ENCODE measurements at regions not wholly inside any gene's neighbourhood (a gene's known extent, or its start where the extent isn't known, plus 50 kb on each side); places are given as distances from the start of the nearest gene placed in this dataset.

DNA sequence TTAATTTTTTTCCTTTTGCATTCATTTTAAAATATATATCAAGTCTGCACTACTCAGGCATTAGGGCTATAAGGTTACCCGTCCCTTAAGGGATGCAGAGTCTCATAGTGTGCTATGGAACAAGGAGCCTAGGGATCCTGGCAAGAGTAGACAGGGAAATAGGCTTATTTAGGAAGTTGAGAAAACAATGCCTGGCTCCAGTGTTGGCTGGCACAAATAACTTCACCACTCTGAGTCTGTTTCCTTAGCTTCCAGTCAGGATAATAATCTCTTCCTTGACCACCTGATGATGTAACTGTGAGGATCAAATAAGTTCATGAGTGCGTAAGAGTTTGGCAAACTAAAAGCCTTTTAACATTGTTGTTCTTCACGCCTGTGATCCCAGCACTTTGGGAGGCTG lies 540.8 kb upstream of the IL12A start:
- no peak overlapping the region for H4K91ac ChIP-seq (ENCODE audit: low read depth, low read length, poor library complexity)
- no peak overlapping the region for H3K4ac ChIP-seq (ENCODE audit: low read length)
- no peak overlapping the region for H2BK12ac ChIP-seq (ENCODE audit: low read length)
- H3K4me3 ChIP-seq (ENCODE audit: low read length in 2 of 2), result no peak overlapping the region
- H3K14ac ChIP-seq (ENCODE audit: low read length), result no peak overlapping the region
- no peak overlapping the region for H2BK120ac ChIP-seq (ENCODE audit: low read depth, low read length)
- H3K27ac ChIP-seq (replicated peaks; ENCODE audit: low read length), result no peak overlapping the region
- no peak overlapping the region for H2BK15ac ChIP-seq (ENCODE audit: low read length)
- no peaks in the 10 kb centered on the region for H3K79me1 ChIP-seq (ENCODE audit: low read depth, low read length)
- H3K23ac ChIP-seq (ENCODE audit: low read depth, low read length, poor library complexity), result no peak overlapping the region
- no peak overlapping the region for H2BK5ac ChIP-seq (ENCODE audit: low read length)
- no peaks in the 10 kb centered on the region for H3K36me3 ChIP-seq (replicated peaks in 1 of 2; ENCODE audit: control insufficient read depth in 2 of 2, insufficient read depth in 2 of 2, low read length in 2 of 2)
- no peak overlapping the region for H3K9ac ChIP-seq (ENCODE audit: low read depth, low read length, poor library complexity)
- H2AK5ac ChIP-seq (ENCODE audit: low read depth, low read length), result no peak overlapping the region
- no peaks in the 10 kb centered on the region for H3K4me1 ChIP-seq (ENCODE audit: control insufficient read depth in 2 of 2, insufficient read depth in 1 of 2, low read depth in 1 of 2, low read length in 2 of 2)
- no peaks in the 10 kb centered on the region for H3K9me3 ChIP-seq (replicated peaks in 1 of 2; ENCODE audit: control insufficient read depth in 2 of 2, insufficient read depth in 1 of 2, low read depth in 1 of 2, low read length in 2 of 2)
- WGBS, 2 donors (ENCODE audit: extremely low coverage in 2 of 2, insufficient read length in 2 of 2, insufficient replicate concordance in 1 of 2), result no CpG with 5 or more reads among the region's 3 CpGs
- H3K4me2 ChIP-seq (ENCODE audit: insufficient read depth, low read length, poor library complexity, severe bottlenecking), result no peak overlapping the region
- no peak for DNase-seq (ENCODE audit: low spot score)
- no peak overlapping the region for H3K18ac ChIP-seq (ENCODE audit: low read length)
- no peak overlapping the region for H2AFZ ChIP-seq (ENCODE audit: low read length)
- no peaks in the 10 kb centered on the region for H3K27me3 ChIP-seq (ENCODE audit: control insufficient read depth in 3 of 3, insufficient read depth in 3 of 3, low read depth in 1 of 3, low read length in 3 of 3)
- H4K8ac ChIP-seq (ENCODE audit: low read depth, low read length), result no peak overlapping the region

DNA sequence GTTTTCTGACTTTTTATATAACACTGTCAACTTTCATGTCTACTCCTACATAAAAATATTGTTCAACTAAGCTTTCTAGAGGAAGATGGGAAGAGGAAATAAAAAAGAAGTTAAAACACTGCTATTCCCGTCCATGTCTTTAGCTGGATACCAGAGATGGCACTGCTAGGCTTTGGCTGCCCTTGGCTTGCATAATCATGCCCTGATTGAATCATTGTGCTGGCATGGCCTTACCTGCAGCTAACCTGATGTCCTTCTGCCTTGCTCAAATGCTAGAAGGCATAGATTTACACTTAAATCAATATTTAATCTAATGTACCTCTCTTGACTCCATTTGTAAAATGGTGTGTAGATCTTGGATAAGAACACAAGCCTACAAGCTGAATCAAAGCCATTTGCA lies 539.7 kb upstream of the IL12A start:
- no peak overlapping the region for H3K4ac ChIP-seq (ENCODE audit: low read length)
- no peaks in the 10 kb centered on the region for H3K79me1 ChIP-seq (ENCODE audit: low read depth, low read length)
- no peak overlapping the region for H2BK15ac ChIP-seq (ENCODE audit: low read length)
- no peak overlapping the region for H3K4me3 ChIP-seq (ENCODE audit: low read length in 2 of 2)
- WGBS, 2 donors (ENCODE audit: extremely low coverage in 2 of 2, insufficient read length in 2 of 2, insufficient replicate concordance in 1 of 2), result no CpG with 5 or more reads among the region's 1 CpG
- no peaks in the 10 kb centered on the region for H3K9me3 ChIP-seq (replicated peaks in 1 of 2; ENCODE audit: control insufficient read depth in 2 of 2, insufficient read depth in 1 of 2, low read depth in 1 of 2, low read length in 2 of 2)
- no peak for DNase-seq (ENCODE audit: low spot score)
- no peak overlapping the region for H3K23ac ChIP-seq (ENCODE audit: low read depth, low read length, poor library complexity)
- H2BK120ac ChIP-seq (ENCODE audit: low read depth, low read length), result no peak overlapping the region
- no peak overlapping the region for H3K4me2 ChIP-seq (ENCODE audit: insufficient read depth, low read length, poor library complexity, severe bottlenecking)
- H3K36me3 ChIP-seq (replicated peaks in 1 of 2; ENCODE audit: control insufficient read depth in 2 of 2, insufficient read depth in 2 of 2, low read length in 2 of 2), result no peaks in the 10 kb centered on the region
- H2BK5ac ChIP-seq (ENCODE audit: low read length), result no peak overlapping the region
- H3K18ac ChIP-seq (ENCODE audit: low read length), result no peak overlapping the region
- no peak overlapping the region for H3K9ac ChIP-seq (ENCODE audit: low read depth, low read length, poor library complexity)
- H3K14ac ChIP-seq (ENCODE audit: low read length), result no peak overlapping the region
- no peaks in the 10 kb centered on the region for H3K4me1 ChIP-seq (ENCODE audit: control insufficient read depth in 2 of 2, insufficient read depth in 1 of 2, low read depth in 1 of 2, low read length in 2 of 2)
- H3K27ac ChIP-seq (replicated peaks; ENCODE audit: low read length), result no peak overlapping the region
- no peak overlapping the region for H2BK12ac ChIP-seq (ENCODE audit: low read length)
- H2AFZ ChIP-seq (ENCODE audit: low read length), result no peak overlapping the region
- no peak overlapping the region for H2AK5ac ChIP-seq (ENCODE audit: low read depth, low read length)
- H4K8ac ChIP-seq (ENCODE audit: low read depth, low read length), result no peak overlapping the region
- H3K27me3 ChIP-seq (ENCODE audit: control insufficient read depth in 3 of 3, insufficient read depth in 3 of 3, low read depth in 1 of 3, low read length in 3 of 3), result peaks cover 0 to 1% (median 0%) of the 10 kb centered on the region in 3 experiments
- no peak overlapping the region for H4K91ac ChIP-seq (ENCODE audit: low read depth, low read length, poor library complexity)

DNA sequence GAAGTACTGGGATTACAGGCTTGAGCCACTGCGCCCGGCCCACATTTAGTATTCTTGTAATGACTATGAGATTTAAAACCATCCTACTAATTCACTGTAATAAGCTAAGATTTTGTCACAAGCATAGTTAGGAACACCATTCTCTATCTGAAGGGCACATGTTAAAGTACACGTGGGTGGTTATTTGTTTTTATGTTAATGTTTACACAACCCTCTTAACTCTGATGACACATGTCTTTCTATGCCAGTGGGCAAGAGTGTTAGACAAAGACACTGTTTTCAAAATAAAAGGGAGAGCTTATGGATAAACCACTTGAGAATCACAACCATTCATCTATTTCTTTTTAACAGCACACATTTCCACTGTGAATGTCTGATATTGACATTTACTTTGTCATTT lies 537.6 kb upstream of the IL12A start:
- no peaks in the 10 kb centered on the region for H3K79me1 ChIP-seq (ENCODE audit: low read depth, low read length)
- H2BK15ac ChIP-seq (ENCODE audit: low read length), result no peak overlapping the region
- H3K4me1 ChIP-seq (ENCODE audit: control insufficient read depth in 2 of 2, insufficient read depth in 1 of 2, low read depth in 1 of 2, low read length in 2 of 2), result no peaks in the 10 kb centered on the region
- no peak overlapping the region for H2BK5ac ChIP-seq (ENCODE audit: low read length)
- no peak overlapping the region for H3K23ac ChIP-seq (ENCODE audit: low read depth, low read length, poor library complexity)
- H2AFZ ChIP-seq (ENCODE audit: low read length), result no peak overlapping the region
- no peak overlapping the region for H4K91ac ChIP-seq (ENCODE audit: low read depth, low read length, poor library complexity)
- H2AK5ac ChIP-seq (ENCODE audit: low read depth, low read length), result no peak overlapping the region
- no peak overlapping the region for H3K18ac ChIP-seq (ENCODE audit: low read length)
- no peak overlapping the region for H2BK120ac ChIP-seq (ENCODE audit: low read depth, low read length)
- H3K4me2 ChIP-seq (ENCODE audit: insufficient read depth, low read length, poor library complexity, severe bottlenecking), result no peak overlapping the region
- no peaks in the 10 kb centered on the region for H3K36me3 ChIP-seq (replicated peaks in 1 of 2; ENCODE audit: control insufficient read depth in 2 of 2, insufficient read depth in 2 of 2, low read length in 2 of 2)
- H4K8ac ChIP-seq (ENCODE audit: low read depth, low read length), result no peak overlapping the region
- H2BK12ac ChIP-seq (ENCODE audit: low read length), result no peak overlapping the region
- no peak overlapping the region for H3K14ac ChIP-seq (ENCODE audit: low read length)
- no peak overlapping the region for H3K27ac ChIP-seq (replicated peaks; ENCODE audit: low read length)
- peaks cover 0 to 1% (median 0%) of the 10 kb centered on the region in 3 experiments for H3K27me3 ChIP-seq (ENCODE audit: control insufficient read depth in 3 of 3, insufficient read depth in 3 of 3, low read depth in 1 of 3, low read length in 3 of 3)
- no peak for DNase-seq (ENCODE audit: low spot score)
- no peak overlapping the region for H3K4ac ChIP-seq (ENCODE audit: low read length)
- no peak overlapping the region for H3K4me3 ChIP-seq (ENCODE audit: low read length in 2 of 2)
- no peaks in the 10 kb centered on the region for H3K9me3 ChIP-seq (replicated peaks in 1 of 2; ENCODE audit: control insufficient read depth in 2 of 2, insufficient read depth in 1 of 2, low read depth in 1 of 2, low read length in 2 of 2)
- WGBS, 2 donors (ENCODE audit: extremely low coverage in 2 of 2, insufficient read length in 2 of 2, insufficient replicate concordance in 1 of 2), result no CpG with 5 or more reads among the region's 3 CpGs
- H3K9ac ChIP-seq (ENCODE audit: low read depth, low read length, poor library complexity), result no peak overlapping the region

GRCh38 chr3:159451482-159451881 lies 537.2 kb upstream of the IL12A start:
- H3K23ac ChIP-seq (ENCODE audit: low read depth, low read length, poor library complexity), result no peak overlapping the region

More at GRCh38 chr3:159451482-159451881, 537.2 kb upstream of the IL12A start:
- H3K79me1 ChIP-seq (ENCODE audit: low read depth, low read length), result no peaks in the 10 kb centered on the region
- H3K9ac ChIP-seq (ENCODE audit: low read depth, low read length, poor library complexity), result no peak overlapping the region
- H3K4me1 ChIP-seq (ENCODE audit: control insufficient read depth in 2 of 2, insufficient read depth in 1 of 2, low read depth in 1 of 2, low read length in 2 of 2), result no peaks in the 10 kb centered on the region
- no peak overlapping the region for H2BK15ac ChIP-seq (ENCODE audit: low read length)
- H3K14ac ChIP-seq (ENCODE audit: low read length), result no peak overlapping the region
- H3K4me3 ChIP-seq (ENCODE audit: low read length in 2 of 2), result no peak overlapping the region
- H2BK120ac ChIP-seq (ENCODE audit: low read depth, low read length), result no peak overlapping the region
- no peak overlapping the region for H3K18ac ChIP-seq (ENCODE audit: low read length)
- H2AFZ ChIP-seq (ENCODE audit: low read length), result no peak overlapping the region
- WGBS, 2 donors (ENCODE audit: extremely low coverage in 2 of 2, insufficient read length in 2 of 2, insufficient replicate concordance in 1 of 2), result no CpG with 5 or more reads among the region's 1 CpG
- H3K27ac ChIP-seq (replicated peaks; ENCODE audit: low read length), result no peak overlapping the region
- H3K36me3 ChIP-seq (replicated peaks in 1 of 2; ENCODE audit: control insufficient read depth in 2 of 2, insufficient read depth in 2 of 2, low read length in 2 of 2), result no peaks in the 10 kb centered on the region
- no peak overlapping the region for H2BK12ac ChIP-seq (ENCODE audit: low read length)
- no peak overlapping the region for H4K8ac ChIP-seq (ENCODE audit: low read depth, low read length)
- H2AK5ac ChIP-seq (ENCODE audit: low read depth, low read length), result no peak overlapping the region
- H3K4me2 ChIP-seq (ENCODE audit: insufficient read depth, low read length, poor library complexity, severe bottlenecking), result no peak overlapping the region
- H3K9me3 ChIP-seq (replicated peaks in 1 of 2; ENCODE audit: control insufficient read depth in 2 of 2, insufficient read depth in 1 of 2, low read depth in 1 of 2, low read length in 2 of 2), result no peaks in the 10 kb centered on the region
- no peak overlapping the region for H2BK5ac ChIP-seq (ENCODE audit: low read length)
- no peak for DNase-seq (ENCODE audit: low spot score)
- no peak overlapping the region for H4K91ac ChIP-seq (ENCODE audit: low read depth, low read length, poor library complexity)
- no peak overlapping the region for H3K4ac ChIP-seq (ENCODE audit: low read length)
- peaks cover 0 to 1% (median 0%) of the 10 kb centered on the region in 3 experiments for H3K27me3 ChIP-seq (ENCODE audit: control insufficient read depth in 3 of 3, insufficient read depth in 3 of 3, low read depth in 1 of 3, low read length in 3 of 3)

All from neuronal stem cell (in vitro differentiated cells).